HepG2 (cell line): ENCODE measurements at regions not wholly inside any gene's neighbourhood (a gene's known extent, or its start where the extent isn't known, plus 50 kb on each side); places are given as distances from the start of the nearest gene placed in this dataset.

Source experiments
- ATAC-seq: fragments of 200-7000 bp; cut with Tn5 transposase; 3 replicates; pipeline ENCODE4 v1.9.1; 2020; ENCODE audit warnings: mild to moderate bottlenecking, moderate library complexity
- BruUV-seq: library from RNA; stranded (reverse); fragments of 400-500 nt; replicated peaks from 2 replicates; lab custom pipeline; 2021; lab: Mats Ljungman, UMichigan
- CTCF ChIA-PET: fragments of 300-600 bp; formaldehyde crosslinking; extraction: SDS; loops from one replicate; lab custom pipeline; 2021; ENCODE audit warnings: low total read pairs, inconsistent platforms, low intra/inter-chr PET ratio; lab: Yijun Ruan, JAX
- POLR2A ChIA-PET: fragments of 350-600 bp; sonication (Branson Sonifier 250); formaldehyde crosslinking; loops from one replicate; lab custom pipeline; 2020; ENCODE audit warnings: antibody characterized with exemption, inconsistent platforms; lab: Yijun Ruan, JAX
- DNase-seq: peaks from one replicate; pipeline ENCODE4 v3.0.0-alpha.2; 2015; ENCODE audit warnings: low spot score
- FAIRE-seq: peaks from 3 replicates; lab custom pipeline; 2011; peaks lifted over from hg19 to GRCh38; lab: Jason Lieb, UNC
- H2AFZ ChIP-seq: one replicate; pipeline ENCODE4 v1.6.1; 2011; ENCODE audit warnings: low read length, inconsistent platforms
- H3K27ac ChIP-seq: fragments of 300-600 bp; 3 replicates; pipeline ENCODE4 v1.8.0; 2011; ENCODE audit warnings: mixed run types, mild to moderate bottlenecking, mixed read lengths, low read length, inconsistent platforms; ENCODE audit not compliant: insufficient read depth; ENCODE audit errors: extremely low read length
- H3K27me3 ChIP-seq, 2 experiments: fragments of 200-600 bp in 1 of 2; 2 replicates in 1 of 2; 3 replicates in 1 of 2; pipeline versions ENCODE4 v1.6.0 to v1.8.0; 2011; ENCODE audit warnings: low read length in 2 of 2, mild to moderate bottlenecking in 2 of 2, moderate library complexity in 2 of 2, inconsistent platforms in 1 of 2; ENCODE audit not compliant: insufficient read depth in 2 of 2, control insufficient read depth in 1 of 2
- H3K36me3 ChIP-seq, 2 experiments: fragments of 200-600 bp in 1 of 2; replicated peaks in 1 of 2; 2 replicates in 1 of 2; 3 replicates in 1 of 2; pipeline versions ENCODE4 v1.5.1 to v1.8.0; 2011; ENCODE audit warnings: low read length in 2 of 2, inconsistent platforms in 1 of 2; ENCODE audit not compliant: insufficient read depth in 2 of 2, control insufficient read depth in 1 of 2
- H3K4me1 ChIP-seq: 2 replicates; pipeline ENCODE4 v1.5.1; 2012; ENCODE audit warnings: low read length, inconsistent platforms; ENCODE audit not compliant: insufficient read depth
- H3K4me2 ChIP-seq: 2 replicates; pipeline ENCODE4 v1.6.0; 2011; ENCODE audit warnings: low read depth, low read length, inconsistent platforms
- H3K4me3 ChIP-seq, 3 experiments: fragments of 200-600 bp in 1 of 3; sonication (generic), shearing (Covaris generic) in 1 of 3; replicated peaks in 1 of 3; 2 replicates each; pipeline ENCODE4 v1.5.1; 2011 to 2016; ENCODE audit warnings: low read length in 3 of 3, inconsistent platforms in 2 of 3, low read depth in 2 of 3, mild to moderate bottlenecking in 2 of 3, control low read depth in 1 of 3, mixed read lengths in 1 of 3; ENCODE audit not compliant: insufficient read depth in 1 of 3
- H3K79me2 ChIP-seq: one replicate; pipeline ENCODE4 v1.6.1; 2011; ENCODE audit warnings: low read length, inconsistent platforms; ENCODE audit not compliant: insufficient read depth
- H3K9ac ChIP-seq: 2 replicates; pipeline ENCODE4 v1.6.0; 2011; ENCODE audit warnings: mild to moderate bottlenecking, low read depth, low read length, inconsistent platforms; ENCODE audit not compliant: insufficient read depth
- H3K9me3 ChIP-seq: 2 replicates; pipeline ENCODE4 v1.5.1; 2012; ENCODE audit warnings: mild to moderate bottlenecking, low read length
- H4K20me1 ChIP-seq: 2 replicates; pipeline ENCODE4 v1.6.0; 2011; ENCODE audit warnings: inconsistent platforms, mild to moderate bottlenecking, low read length, moderate library complexity; ENCODE audit not compliant: insufficient read depth
- FOXK2 ChIP-seq: fragments of 450-650 bp; IDR thresholded peaks from 2 replicates; pipeline ENCODE4 v1.6.1; 2016
- GTF3A ChIP-seq: sonication (generic); formaldehyde crosslinking; conservative IDR thresholded peaks from 2 replicates; pipeline ENCODE4 v1.4.0; 2020; ENCODE audit warnings: mild to moderate bottlenecking, missing genetic modification reagents
- HOXA7 ChIP-seq: sonication (generic); formaldehyde crosslinking; IDR thresholded peaks from 2 replicates; pipeline ENCODE4 v1.8.1; 2022; ENCODE audit warnings: mild to moderate bottlenecking, missing genetic modification reagents, moderate library complexity
- JUNB ChIP-seq: sonication (generic); formaldehyde crosslinking; IDR thresholded peaks from 2 replicates; pipeline ENCODE4 v1.8.0; 2022; ENCODE audit warnings: missing genetic modification reagents, mild to moderate bottlenecking, borderline replicate concordance
- NRL ChIP-seq: sonication (generic); formaldehyde crosslinking; IDR thresholded peaks from 2 replicates; pipeline ENCODE4 v1.5.0; 2020; ENCODE audit warnings: missing genetic modification reagents, mild to moderate bottlenecking, moderate library complexity, borderline replicate concordance
- PPARG ChIP-seq: conservative IDR thresholded peaks from 2 replicates; pipeline ENCODE4 v1.6.1; 2016; ENCODE audit warnings: missing biosample characterization, missing genetic modification reagents
- RFX5 ChIP-seq: IDR thresholded peaks from 2 replicates; pipeline ENCODE4 v1.6.1; 2011; ENCODE audit warnings: low read depth, low read length, improper control_type of control experiment
- SMC3 ChIP-seq: IDR thresholded peaks from 2 replicates; pipeline ENCODE4 v1.6.1; 2011; ENCODE audit warnings: low read length, improper control_type of control experiment
- TBX2 ChIP-seq: sonication (generic); formaldehyde crosslinking; IDR thresholded peaks from 2 replicates; pipeline ENCODE4 v1.5.0; 2020; ENCODE audit warnings: missing genetic modification reagents, mild to moderate bottlenecking, borderline replicate concordance
- TOE1 ChIP-seq: sonication (generic); formaldehyde crosslinking; IDR thresholded peaks from 2 replicates; pipeline ENCODE4 v1.4.0; 2020; ENCODE audit warnings: mild to moderate bottlenecking, missing genetic modification reagents
- YEATS2 ChIP-seq: sonication (generic); formaldehyde crosslinking; IDR thresholded peaks from 2 replicates; pipeline ENCODE4 v1.4.0; 2020; ENCODE audit warnings: missing genetic modification reagents, borderline replicate concordance
- ZBTB20 ChIP-seq: sonication (generic); formaldehyde crosslinking; IDR thresholded peaks from 2 replicates; pipeline ENCODE4 v1.8.1; 2023; ENCODE audit warnings: missing genetic modification reagents, low read depth, mild to moderate bottlenecking, borderline replicate concordance
- ZNF441 ChIP-seq: sonication (generic); formaldehyde crosslinking; IDR thresholded peaks from 2 replicates; pipeline ENCODE4 v1.7.0; 2021; ENCODE audit warnings: missing genetic modification reagents, borderline replicate concordance
- ZNF567 ChIP-seq: sonication (generic); formaldehyde crosslinking; IDR thresholded peaks from 2 replicates; pipeline ENCODE4 v1.8.1; 2023; ENCODE audit warnings: mild to moderate bottlenecking, missing genetic modification reagents, borderline replicate concordance
- ZNF7 ChIP-seq: IDR thresholded peaks from 2 replicates; pipeline ENCODE4 v1.6.1; 2016; ENCODE audit warnings: missing biosample characterization, missing genetic modification reagents
- ZNF724P ChIP-seq: sonication (generic); formaldehyde crosslinking; IDR thresholded peaks from 2 replicates; pipeline ENCODE4 v1.8.0; 2022; ENCODE audit warnings: missing genetic modification reagents, borderline replicate concordance
- ZNF768 ChIP-seq: sonication (generic); formaldehyde crosslinking; IDR thresholded peaks from 2 replicates; pipeline ENCODE4 v1.4.0; 2020; ENCODE audit warnings: missing genetic modification reagents
- ZZZ3 ChIP-seq: sonication (generic); formaldehyde crosslinking; IDR thresholded peaks from 2 replicates; pipeline ENCODE4 v1.4.0; 2020; ENCODE audit warnings: missing genetic modification reagents, mild to moderate bottlenecking, borderline replicate concordance
- whole genome bisulfite sequencing: methylation state at CpG from one replicate; pipeline ENCODE4 v1.1.6; 2017; ENCODE audit warnings: low lambda C conversion rate; 5-methylcytosine and 5-hydroxymethylcytosine counted together
- in situ Hi-C: cut with HindIII; loops from 2 replicates; pipeline ENCODE4 v1.10.0; 2017; ENCODE audit warnings: low pct_unique_long_range_greater_than_20kb; ENCODE audit not compliant: extremely low pct_ligation_motif_present
- intact Hi-C: fragments of 100-400 bp; cut with micrococcal nuclease; formaldehyde crosslinking; loops from one replicate; pipeline ENCODE4 v1.10.0; 2022; ENCODE audit not compliant: unreplicated experiment
- TF ChIP-seq, protein P1 (sequence below): sonication (generic); formaldehyde crosslinking; IDR thresholded peaks from 2 replicates; pipeline ENCODE4 v1.4.0; 2020; ENCODE audit warnings: mild to moderate bottlenecking, missing genetic modification reagents, borderline replicate concordance
- TF ChIP-seq, protein P2 (sequence below): sonication (generic); formaldehyde crosslinking; IDR thresholded peaks from 2 replicates; pipeline ENCODE4 v1.4.0; 2020; ENCODE audit warnings: missing genetic modification reagents

DNA sequence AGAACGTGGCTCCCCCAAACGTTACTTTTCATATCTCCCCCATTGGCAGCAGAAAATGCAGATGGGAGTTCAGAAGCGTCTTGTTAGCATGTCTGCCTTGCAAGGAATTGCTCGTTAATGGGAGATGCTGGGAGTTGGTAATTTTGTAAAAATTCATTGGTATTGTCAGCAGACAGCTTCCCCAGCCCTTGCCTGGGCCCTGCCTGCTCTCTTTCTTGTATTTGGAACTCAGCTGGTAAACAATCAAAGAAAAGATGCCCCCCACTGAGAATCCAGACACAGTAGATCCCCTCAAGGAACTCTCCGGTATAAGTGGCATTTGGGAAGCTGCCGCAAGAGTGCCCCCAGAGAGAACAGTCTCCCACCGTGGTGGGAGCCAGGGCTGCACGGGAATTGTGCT, 94.4 kb upstream of the IGSF21 start (continued):
- TF ChIP-seq, protein P1, sequence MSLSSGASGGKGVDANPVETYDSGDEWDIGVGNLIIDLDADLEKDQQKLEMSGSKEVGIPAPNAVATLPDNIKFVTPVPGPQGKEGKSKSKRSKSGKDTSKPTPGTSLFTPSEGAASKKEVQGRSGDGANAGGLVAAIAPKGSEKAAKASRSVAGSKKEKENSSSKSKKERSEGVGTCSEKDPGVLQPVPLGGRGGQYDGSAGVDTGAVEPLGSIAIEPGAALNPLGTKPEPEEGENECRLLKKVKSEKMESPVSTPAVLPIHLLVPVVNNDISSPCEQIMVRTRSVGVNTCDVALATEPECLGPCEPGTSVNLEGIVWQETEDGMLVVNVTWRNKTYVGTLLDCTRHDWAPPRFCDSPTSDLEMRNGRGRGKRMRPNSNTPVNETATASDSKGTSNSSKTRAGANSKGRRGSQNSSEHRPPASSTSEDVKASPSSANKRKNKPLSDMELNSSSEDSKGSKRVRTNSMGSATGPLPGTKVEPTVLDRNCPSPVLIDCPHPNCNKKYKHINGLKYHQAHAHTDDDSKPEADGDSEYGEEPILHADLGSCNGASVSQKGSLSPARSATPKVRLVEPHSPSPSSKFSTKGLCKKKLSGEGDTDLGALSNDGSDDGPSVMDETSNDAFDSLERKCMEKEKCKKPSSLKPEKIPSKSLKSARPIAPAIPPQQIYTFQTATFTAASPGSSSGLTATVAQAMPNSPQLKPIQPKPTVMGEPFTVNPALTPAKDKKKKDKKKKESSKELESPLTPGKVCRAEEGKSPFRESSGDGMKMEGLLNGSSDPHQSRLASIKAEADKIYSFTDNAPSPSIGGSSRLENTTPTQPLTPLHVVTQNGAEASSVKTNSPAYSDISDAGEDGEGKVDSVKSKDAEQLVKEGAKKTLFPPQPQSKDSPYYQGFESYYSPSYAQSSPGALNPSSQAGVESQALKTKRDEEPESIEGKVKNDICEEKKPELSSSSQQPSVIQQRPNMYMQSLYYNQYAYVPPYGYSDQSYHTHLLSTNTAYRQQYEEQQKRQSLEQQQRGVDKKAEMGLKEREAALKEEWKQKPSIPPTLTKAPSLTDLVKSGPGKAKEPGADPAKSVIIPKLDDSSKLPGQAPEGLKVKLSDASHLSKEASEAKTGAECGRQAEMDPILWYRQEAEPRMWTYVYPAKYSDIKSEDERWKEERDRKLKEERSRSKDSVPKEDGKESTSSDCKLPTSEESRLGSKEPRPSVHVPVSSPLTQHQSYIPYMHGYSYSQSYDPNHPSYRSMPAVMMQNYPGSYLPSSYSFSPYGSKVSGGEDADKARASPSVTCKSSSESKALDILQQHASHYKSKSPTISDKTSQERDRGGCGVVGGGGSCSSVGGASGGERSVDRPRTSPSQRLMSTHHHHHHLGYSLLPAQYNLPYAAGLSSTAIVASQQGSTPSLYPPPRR (CRISPR knock-in tag): no peak
- no peak for TF ChIP-seq FOXK2
- no peak for TF ChIP-seq SMC3

DNA sequence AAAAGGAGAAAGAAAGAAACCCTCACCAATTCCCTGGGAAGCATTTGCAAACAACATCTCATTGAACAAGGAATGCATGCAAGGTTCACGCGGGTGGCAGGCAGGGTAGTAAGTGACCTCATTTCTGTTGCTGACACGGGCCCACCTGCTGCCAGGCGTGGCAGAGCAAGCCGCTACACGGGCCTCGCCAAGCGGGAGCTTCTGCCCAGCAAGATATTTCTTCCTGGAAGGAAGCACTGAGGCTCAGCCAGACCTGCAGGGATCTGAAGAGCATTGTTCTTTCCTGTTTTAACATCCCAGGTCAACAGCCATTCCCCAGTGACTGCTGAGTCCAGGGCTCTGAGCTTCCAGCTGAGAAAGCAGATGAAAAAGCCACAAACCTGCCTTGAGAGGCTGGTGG, 91.9 kb upstream of the IGSF21 start:
- H3K79me2 ChIP-seq: no peaks in the 10 kb centered on the region
- DNase-seq (no peak), ATAC-seq (no peak), FAIRE-seq (no peak)
- ChIA-PET CTCF (no interaction called here), POLR2A (no interaction called here)
- H3K4me3 ChIP-seq: no peak overlapping the region
- no peaks in the 10 kb centered on the region for H3K9me3 ChIP-seq
- H4K20me1 ChIP-seq: no peaks in the 10 kb centered on the region
- H3K4me1 ChIP-seq: no peaks in the 10 kb centered on the region
- WGBS: 5% methylated on average over 8 of the region's 8 CpGs
- BruUV-seq: no TSS peak
- H3K4me2 ChIP-seq: no peak overlapping the region
- intact Hi-C loops (no loop called here), in situ Hi-C loops (no loop called here)
- H2AFZ ChIP-seq: no peak overlapping the region
- no peak overlapping the region for H3K27ac ChIP-seq
- H3K9ac ChIP-seq: no peak overlapping the region
- H3K36me3 ChIP-seq: no peaks in the 10 kb centered on the region
- H3K27me3 ChIP-seq: peaks cover 0 to 20% of the 10 kb centered on the region in 2 experiments; a peak in 2 of 5 replicates
- TF ChIP-seq ZNF7 (CRISPR knock-in tag): no peak
- TF ChIP-seq ZNF768 (CRISPR knock-in tag): no peak
- no peak for TF ChIP-seq HOXA7 (CRISPR knock-in tag)
- no peak for TF ChIP-seq PPARG (CRISPR knock-in tag)
- TF ChIP-seq ZNF441 (CRISPR knock-in tag): no peak
- TF ChIP-seq GTF3A (CRISPR knock-in tag): no peak
- TF ChIP-seq, protein P2, sequence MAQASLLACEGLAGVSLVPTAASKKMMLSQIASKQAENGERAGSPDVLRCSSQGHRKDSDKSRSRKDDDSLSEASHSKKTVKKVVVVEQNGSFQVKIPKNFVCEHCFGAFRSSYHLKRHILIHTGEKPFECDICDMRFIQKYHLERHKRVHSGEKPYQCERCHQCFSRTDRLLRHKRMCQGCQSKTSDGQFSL: no peak
- TF ChIP-seq ZZZ3: no peak
- TF ChIP-seq TOE1 (CRISPR knock-in tag): no peak
- TF ChIP-seq NRL (CRISPR knock-in tag): no peak
- no peak for TF ChIP-seq ZNF567 (CRISPR knock-in tag)
- no peak for TF ChIP-seq TBX2 (CRISPR knock-in tag)
- TF ChIP-seq YEATS2: no peak
- no peak for TF ChIP-seq JUNB
- TF ChIP-seq ZNF724P (CRISPR knock-in tag): no peak
- no peak for TF ChIP-seq RFX5
- TF ChIP-seq ZBTB20 (CRISPR knock-in tag): no peak
